Pancreas (tissue), 10 donors: ENCODE measurements at regions not wholly inside any gene's neighbourhood (a gene's known extent, or its start where the extent isn't known, plus 50 kb on each side); places are given as distances from the start of the nearest gene placed in this dataset.
"Not testable (repeated sequence)": the region's sequence is repeated elsewhere in the genome, so short reads cannot be mapped to it uniquely, and the experiment has no call there.

Experiments used
- ATAC-seq, 4 donors: fragments of 200-7000 bp; cut with Tn5 transposase; one replicate each; pipeline versions ENCODE4 v1.8.0 to v1.9.1; 2020; ENCODE audit warnings: mild to moderate bottlenecking in 4 of 4, moderate library complexity in 4 of 4
- DNase-seq, 6 donors: peaks; one replicate each; pipeline ENCODE4 v3.0.0-alpha.2; 2020
- FAIRE-seq: peaks from 2 replicates; lab custom pipeline; 2012; peaks lifted over from hg19 to GRCh38; lab: Jason Lieb, UNC
- H3K27ac ChIP-seq, 4 donors: fragments of 200-600 bp; sonication (generic); 1 replicate in 3 of 4; 2 replicates in 1 of 4; pipeline versions ENCODE4 v1.5.0 to v1.8.0; 2020
- H3K27me3 ChIP-seq, 4 donors: fragments of 200-600 bp; one replicate each; pipeline ENCODE4 v1.8.0; 2021
- H3K36me3 ChIP-seq, 3 donors: fragments of 200-600 bp; sonication (generic) in 1 of 3; one replicate each; pipeline versions ENCODE4 v1.5.0 to v1.8.0; 2020 to 2021
- H3K4me1 ChIP-seq, 3 donors: fragments of 200-600 bp; one replicate each; pipeline ENCODE4 v1.8.0; 2021
- H3K4me3 ChIP-seq, 4 donors: fragments of 200-600 bp; sonication (generic) in 2 of 4; one replicate each; pipeline versions ENCODE4 v1.5.0 to v1.8.0; 2020 to 2021
- H3K9me3 ChIP-seq, 4 donors: fragments of 200-600 bp; one replicate each; pipeline ENCODE4 v1.8.0; 2021
- WGBS, 2 donors: extraction: QIAGEN DNeasy Blood & Tissue Kit; methylation state at CpG; one replicate each; pipeline ENCODE4 v1.1.7; 2013; 5-methylcytosine and 5-hydroxymethylcytosine counted together
- intact Hi-C, 3 donors: fragments of 100-400 bp; cut with DNase I; formaldehyde crosslinking; loops; one replicate each; pipeline versions ENCODE4 v1.11.1 to v1.14.2; 2022
- TF ChIP-seq, protein P1 (sequence below), 4 donors: fragments of 200-600 bp; sonication (generic) in 3 of 4; IDR thresholded peaks; one replicate each; pipeline versions ENCODE4 v1.5.0 to v1.8.0; 2021; ENCODE audit warnings: antibody characterized with exemption in 4 of 4
- donor health status: healthy with polysubstance abuse.
- donor health status: DM: no; HTN: no; CAD: no; lungs with moderate emphysema.
- donor health status: DM: no; HTN: no; CAD: no.
- donor health status: control.
- donor health status: control.
- donor health status: Bipolar disorder and iron deficiency.
- donor health status: DM: yes; HTN: yes; CAD: no.
- donor health status: DM: no; HTN: no; CAD: no.
- donor health status: DM: no; HTN: no; CAD: no.
- donor health status: DM: yes; HTN: yes; CAD: no.

DNA sequence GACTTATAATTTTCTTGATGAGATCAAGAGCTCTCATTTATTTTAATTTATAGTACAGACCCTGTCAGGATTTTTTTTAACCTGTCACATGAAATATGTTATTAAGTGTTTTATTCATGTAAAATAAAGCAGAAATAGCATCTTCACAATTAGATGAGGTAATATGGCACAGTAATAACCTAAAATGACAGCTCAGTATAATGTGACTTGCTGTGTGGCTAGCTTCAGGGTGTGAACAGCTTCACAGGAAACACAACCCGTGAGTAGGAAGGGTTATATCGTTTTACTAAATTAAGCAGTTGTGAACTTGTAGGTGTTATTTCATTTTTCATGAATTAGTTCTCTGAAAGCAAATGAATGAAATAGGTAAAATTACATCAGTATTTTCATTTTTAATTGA lies 366.9 kb upstream of the CHORDC1 start:
- TF ChIP-seq, protein P1, sequence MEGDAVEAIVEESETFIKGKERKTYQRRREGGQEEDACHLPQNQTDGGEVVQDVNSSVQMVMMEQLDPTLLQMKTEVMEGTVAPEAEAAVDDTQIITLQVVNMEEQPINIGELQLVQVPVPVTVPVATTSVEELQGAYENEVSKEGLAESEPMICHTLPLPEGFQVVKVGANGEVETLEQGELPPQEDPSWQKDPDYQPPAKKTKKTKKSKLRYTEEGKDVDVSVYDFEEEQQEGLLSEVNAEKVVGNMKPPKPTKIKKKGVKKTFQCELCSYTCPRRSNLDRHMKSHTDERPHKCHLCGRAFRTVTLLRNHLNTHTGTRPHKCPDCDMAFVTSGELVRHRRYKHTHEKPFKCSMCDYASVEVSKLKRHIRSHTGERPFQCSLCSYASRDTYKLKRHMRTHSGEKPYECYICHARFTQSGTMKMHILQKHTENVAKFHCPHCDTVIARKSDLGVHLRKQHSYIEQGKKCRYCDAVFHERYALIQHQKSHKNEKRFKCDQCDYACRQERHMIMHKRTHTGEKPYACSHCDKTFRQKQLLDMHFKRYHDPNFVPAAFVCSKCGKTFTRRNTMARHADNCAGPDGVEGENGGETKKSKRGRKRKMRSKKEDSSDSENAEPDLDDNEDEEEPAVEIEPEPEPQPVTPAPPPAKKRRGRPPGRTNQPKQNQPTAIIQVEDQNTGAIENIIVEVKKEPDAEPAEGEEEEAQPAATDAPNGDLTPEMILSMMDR (IDR thresholded peaks at IDR 0.05), result no peak
- no peak for DNase-seq
- FAIRE-seq, result no peak
- Histone ChIP-seq H3K27me3 (no peaks in the 10 kb centered on the region), H3K9me3 (no peaks in the 10 kb centered on the region), H3K4me1 (no peaks in the 10 kb centered on the region), H3K4me3 (no peak overlapping the region), H3K36me3 (no peaks in the 10 kb centered on the region), H3K27ac (no peak overlapping the region)
- no peak for ATAC-seq
- intact Hi-C loops, result no loop called here
- 54 to 66% methylated on average over 2 of the region's 2 CpGs for whole genome bisulfite sequencing, 2 donors

DNA sequence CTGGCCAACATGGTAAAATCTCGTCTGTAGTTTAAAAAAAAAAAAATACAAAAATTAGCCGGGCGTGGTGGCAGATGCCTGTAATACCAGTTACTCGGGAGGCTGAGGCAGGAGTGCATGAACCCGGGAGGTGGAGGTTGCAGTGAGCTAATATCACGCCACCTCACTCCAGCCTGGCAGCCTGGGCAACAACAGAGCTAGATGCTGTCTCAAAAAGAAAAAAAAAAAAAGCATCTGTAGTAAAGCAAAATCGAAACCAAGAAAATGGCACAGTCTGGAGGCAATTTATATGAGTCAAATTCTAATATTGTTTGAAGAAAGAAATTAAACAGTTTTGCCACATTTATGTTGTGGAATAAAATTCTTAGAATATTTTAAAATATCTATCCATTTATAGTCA lies 365.0 kb upstream of the CHORDC1 start:
- DNase-seq (no peak), ATAC-seq (no peak), FAIRE-seq (no peak)
- H3K4me1 ChIP-seq, result no peaks in the 10 kb centered on the region
- 55 to 61% methylated on average over 7 of the region's 7 CpGs for WGBS, 2 donors
- no peaks in the 10 kb centered on the region for H3K36me3 ChIP-seq
- H3K9me3 ChIP-seq, result no peaks in the 10 kb centered on the region
- intact Hi-C loops, result no loop called here
- TF ChIP-seq, protein P1 (IDR thresholded peaks at IDR 0.05), result no peak
- H3K4me3 ChIP-seq, result no peak overlapping the region
- no peak overlapping the region for H3K27ac ChIP-seq
- H3K27me3 ChIP-seq, result no peaks in the 10 kb centered on the region

DNA sequence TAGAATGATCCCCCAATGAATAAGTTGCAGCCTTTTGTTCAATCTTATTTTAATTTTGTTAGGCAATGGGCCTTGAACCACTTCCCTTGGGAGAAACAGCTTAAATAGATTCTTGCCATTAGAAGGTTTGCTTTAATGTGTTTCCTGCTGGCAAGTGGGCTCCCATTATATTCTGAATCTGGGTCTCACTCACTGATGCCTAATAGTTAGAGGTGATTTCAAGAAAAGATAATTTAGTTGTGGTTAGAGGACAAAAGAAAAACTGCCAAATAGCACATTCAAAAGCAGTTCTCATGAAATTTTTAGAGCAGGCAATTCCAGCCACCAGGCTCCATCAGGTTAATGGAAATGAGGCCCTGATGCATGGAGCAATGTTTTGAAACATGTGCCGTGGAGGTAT lies 362.6 kb upstream of the CHORDC1 start:
- DNase-seq, result no peak
- Histone ChIP-seq H3K36me3 (no peaks in the 10 kb centered on the region), H3K9me3 (no peaks in the 10 kb centered on the region), H3K27me3 (no peaks in the 10 kb centered on the region), H3K4me3 (no peak overlapping the region), H3K4me1 (no peaks in the 10 kb centered on the region), H3K27ac (no peak overlapping the region)
- intact Hi-C loops, result no loop called here
- TF ChIP-seq, protein P1 (IDR thresholded peaks at IDR 0.05), result no peak
- 64 to 69% methylated on average over 1 of the region's 1 CpG for WGBS, 2 donors
- ATAC-seq, result no peak
- FAIRE-seq, result no peak

DNA sequence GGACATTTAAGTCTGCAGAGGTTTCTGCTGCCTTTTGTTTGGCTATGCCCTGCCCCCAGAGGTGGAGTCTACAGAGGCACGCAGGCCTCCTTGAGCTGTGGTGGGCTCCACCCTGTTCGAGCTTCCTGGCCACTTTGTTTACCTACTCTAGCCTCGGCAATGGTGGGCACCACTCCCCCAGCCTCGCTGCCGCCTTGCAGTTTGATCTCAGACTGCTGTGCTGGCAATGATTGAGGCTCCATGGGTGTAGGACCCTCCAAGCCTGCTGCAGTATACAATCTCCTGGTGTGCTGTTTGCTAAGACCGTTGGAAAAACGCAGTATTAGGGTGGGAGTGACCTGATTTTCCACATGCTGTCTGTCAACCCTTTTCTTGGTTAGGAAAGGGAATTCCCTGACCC lies 360.1 kb upstream of the CHORDC1 start:
- ATAC-seq, H3K27me3 ChIP-seq, FAIRE-seq, H3K36me3 ChIP-seq, intact Hi-C loops, H3K4me1 ChIP-seq, H3K27ac ChIP-seq, DNase-seq, H3K4me3 ChIP-seq, H3K9me3 ChIP-seq: not testable (repeated sequence)
- 60% methylated on average over 7 of the region's 7 CpGs for WGBS, 2 donors

DNA sequence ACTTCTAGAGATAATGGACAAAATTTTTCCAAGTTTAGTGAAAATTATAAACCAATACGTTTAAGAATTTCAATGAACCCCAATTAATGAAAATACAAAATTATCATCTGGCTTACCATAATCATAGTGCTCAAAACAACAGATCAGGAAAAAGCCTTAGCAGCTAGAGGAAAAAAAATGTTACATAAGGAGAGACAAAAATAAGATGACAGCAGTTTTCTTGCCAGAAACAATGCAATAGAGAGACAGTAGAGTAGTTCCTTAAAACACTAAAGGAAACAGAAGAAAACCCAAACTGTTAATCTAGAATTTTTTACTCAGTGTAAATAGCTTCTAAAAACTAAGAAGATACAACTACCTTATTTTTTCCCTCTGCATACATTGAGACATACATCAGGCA lies 341.7 kb upstream of the CHORDC1 start:
- TF ChIP-seq, protein P1 (IDR thresholded peaks at IDR 0.05), result no peak
- H3K36me3 ChIP-seq, result no peaks in the 10 kb centered on the region
- H3K4me1 ChIP-seq, result no peaks in the 10 kb centered on the region
- ATAC-seq (no peak), FAIRE-seq (no peak), DNase-seq (no peak)
- intact Hi-C loops, result no loop called here
- H3K9me3 ChIP-seq, result no peaks in the 10 kb centered on the region
- 39 to 45% methylated on average over 1 of the region's 1 CpG for WGBS, 2 donors
- H3K27me3 ChIP-seq, result no peaks in the 10 kb centered on the region
- no peak overlapping the region for H3K4me3 ChIP-seq
- H3K27ac ChIP-seq, result no peak overlapping the region
